Natural killer cell (primary cell): ENCODE measurements at regions not wholly inside any gene's neighbourhood (a gene's known extent, or its start where the extent isn't known, plus 50 kb on each side); places are given as distances from the start of the nearest gene placed in this dataset.

ENCODE experiments used
- ATAC-seq, 3 donors: fragments of 150-1000 bp in 2 of 3; fragments of 200-7000 bp in 1 of 3; cut with Tn5 transposase; 1 replicate in 1 of 3; 2 replicates in 2 of 3; pipeline ENCODE4 v1.10.0; 2021; ENCODE audit warnings: mild to moderate bottlenecking in 2 of 3, moderate library complexity in 2 of 3
- DNase-seq, 2 donors: peaks; one replicate each; pipeline versions ENCODE4 v3.0.0 to v3.0.0-alpha.2; 2013 to 2021; ENCODE audit warnings: mixed read lengths in 1 of 2
- H3K27ac ChIP-seq: one replicate; pipeline ENCODE4 v1.5.1; 2013; ENCODE audit warnings: mild to moderate bottlenecking, low read length
- H3K27me3 ChIP-seq: one replicate; pipeline ENCODE4 v1.6.1; 2013; ENCODE audit warnings: low read length; ENCODE audit not compliant: control insufficient read depth, insufficient read depth
- H3K36me3 ChIP-seq: one replicate; pipeline ENCODE4 v1.6.1; 2013; ENCODE audit warnings: low read length; ENCODE audit not compliant: control insufficient read depth, insufficient read depth
- H3K4me1 ChIP-seq: one replicate; pipeline ENCODE4 v1.6.1; 2013; ENCODE audit warnings: low read length; ENCODE audit not compliant: control insufficient read depth, insufficient read depth
- H3K4me3 ChIP-seq: one replicate; pipeline ENCODE4 v1.5.1; 2013; ENCODE audit warnings: low read length
- H3K9me3 ChIP-seq: one replicate; pipeline ENCODE4 v1.6.1; 2013; ENCODE audit warnings: low read length; ENCODE audit not compliant: control insufficient read depth, insufficient read depth
- H3K27ac Mint-ChIP-seq, 2 donors: one replicate each; pipeline ENCODE4 v1.8.0; 2022; ENCODE audit warnings: mild to moderate bottlenecking in 2 of 2, mixed read lengths in 2 of 2, moderate library complexity in 1 of 2
- H3K27me3 Mint-ChIP-seq, 2 donors: one replicate each; pipeline ENCODE4 v1.8.0; 2022; ENCODE audit warnings: low read depth in 2 of 2, mixed read lengths in 2 of 2
- H3K36me3 Mint-ChIP-seq: one replicate; pipeline ENCODE4 v1.8.0; 2022; ENCODE audit warnings: mixed read lengths
- H3K4me1 Mint-ChIP-seq, 2 donors: one replicate each; pipeline ENCODE4 v1.8.0; 2022; ENCODE audit warnings: mixed read lengths in 2 of 2
- H3K4me3 Mint-ChIP-seq: one replicate; pipeline ENCODE4 v1.8.0; 2022; ENCODE audit warnings: mild to moderate bottlenecking, moderate library complexity, mixed read lengths
- H3K9me3 Mint-ChIP-seq, 2 donors: one replicate each; pipeline ENCODE4 v1.8.0; 2022; ENCODE audit warnings: mixed read lengths in 2 of 2
- CTCF ChIP-seq: fragments of 200-600 bp; IDR thresholded peaks from one replicate; pipeline ENCODE4 v1.8.0; 2022; ENCODE audit warnings: antibody characterized with exemption
- WGBS: methylation state at CpG from one replicate; pipeline ENCODE4 v1.1.7; 2013; ENCODE audit warnings: missing lambda C conversion rate; ENCODE audit not compliant: insufficient coverage; 5-methylcytosine and 5-hydroxymethylcytosine counted together
- intact Hi-C: fragments of 100-400 bp; cut with micrococcal nuclease; formaldehyde crosslinking; loops from one replicate; pipeline ENCODE4 v1.14.2; 2022

DNA sequence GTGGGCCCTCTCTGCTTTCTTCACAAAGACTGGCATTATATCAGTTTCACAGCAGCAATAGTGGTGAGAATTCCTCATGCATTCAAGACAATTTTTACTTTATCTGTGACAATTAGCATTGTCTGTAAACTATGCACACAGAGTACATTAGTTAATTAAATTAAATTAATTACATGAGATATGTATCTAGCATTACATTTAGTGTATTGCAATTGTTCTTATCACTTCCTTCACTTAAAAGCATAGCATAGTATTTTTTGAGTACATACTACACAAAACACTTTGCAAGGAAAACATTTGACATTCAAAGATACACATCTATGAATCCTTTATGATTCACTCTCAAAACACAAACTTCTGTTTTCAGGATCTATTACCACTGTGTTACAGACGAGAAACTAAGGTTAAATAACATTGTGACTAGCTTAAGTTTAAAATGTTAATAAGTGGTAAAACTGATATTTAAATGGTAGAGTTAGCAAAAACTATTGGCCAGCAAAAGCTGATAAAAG, 1542.6 kb downstream of the PLA2G4A start:
- H3K4me1 Mint-ChIP-seq, result no peaks in the 10 kb centered on the region
- Histone ChIP-seq H3K27me3 (no peaks in the 10 kb centered on the region), H3K9me3 (no peaks in the 10 kb centered on the region), H3K36me3 (no peaks in the 10 kb centered on the region), H3K4me3 (no peak overlapping the region), H3K4me1 (no peaks in the 10 kb centered on the region), H3K27ac (no peak overlapping the region)
- H3K27ac Mint-ChIP-seq, result no peak overlapping the region
- intact Hi-C loops, result no loop called here
- WGBS, result 100% methylated on average over 1 of the region's 1 CpG
- H3K4me3 Mint-ChIP-seq, result no peak overlapping the region
- TF ChIP-seq CTCF, result no peak
- no peaks in the 10 kb centered on the region for H3K36me3 Mint-ChIP-seq
- H3K9me3 Mint-ChIP-seq, result peaks cover 10 to 12% of the 10 kb centered on the region in 2 donors
- DNase-seq, result no peak
- ATAC-seq, result no peak
- no peaks in the 10 kb centered on the region for H3K27me3 Mint-ChIP-seq

DNA sequence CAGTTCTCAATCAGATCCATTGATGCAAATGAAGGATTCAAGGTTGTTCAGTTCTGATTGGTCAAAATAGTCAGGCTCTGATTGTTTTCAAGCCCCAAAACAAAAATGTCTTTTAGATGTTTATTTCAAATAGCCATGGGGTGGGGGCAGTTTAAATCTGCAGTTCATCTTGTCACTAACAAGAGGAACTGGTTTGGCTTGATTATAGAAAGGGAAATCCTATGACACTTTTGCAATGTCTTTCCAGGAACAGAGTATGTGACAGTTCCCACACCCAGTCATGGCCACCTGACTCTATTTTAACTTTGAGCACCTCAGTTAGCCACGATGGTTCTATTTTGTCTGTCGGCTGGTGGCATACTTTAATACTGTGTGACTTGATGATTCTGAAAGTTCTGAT, 1544.1 kb downstream of the PLA2G4A start:
- 83% methylated on average over 2 of the region's 2 CpGs for WGBS
- no peaks in the 10 kb centered on the region for H3K4me1 Mint-ChIP-seq
- no peak for TF ChIP-seq CTCF
- H3K27me3 Mint-ChIP-seq, result no peaks in the 10 kb centered on the region
- H3K4me3 Mint-ChIP-seq, result no peak overlapping the region
- H3K27me3 ChIP-seq, result no peaks in the 10 kb centered on the region
- ATAC-seq (no peak), DNase-seq (no peak)
- no peaks in the 10 kb centered on the region for H3K9me3 ChIP-seq
- no peak overlapping the region for H3K4me3 ChIP-seq
- intact Hi-C loops, result no loop called here
- H3K4me1 ChIP-seq, result no peaks in the 10 kb centered on the region
- no peaks in the 10 kb centered on the region for H3K36me3 Mint-ChIP-seq
- no peaks in the 10 kb centered on the region for H3K36me3 ChIP-seq
- H3K27ac Mint-ChIP-seq, result no peak overlapping the region
- no peak overlapping the region for H3K27ac ChIP-seq
- H3K9me3 Mint-ChIP-seq, result peaks cover 6 to 16% of the 10 kb centered on the region in 2 donors

DNA sequence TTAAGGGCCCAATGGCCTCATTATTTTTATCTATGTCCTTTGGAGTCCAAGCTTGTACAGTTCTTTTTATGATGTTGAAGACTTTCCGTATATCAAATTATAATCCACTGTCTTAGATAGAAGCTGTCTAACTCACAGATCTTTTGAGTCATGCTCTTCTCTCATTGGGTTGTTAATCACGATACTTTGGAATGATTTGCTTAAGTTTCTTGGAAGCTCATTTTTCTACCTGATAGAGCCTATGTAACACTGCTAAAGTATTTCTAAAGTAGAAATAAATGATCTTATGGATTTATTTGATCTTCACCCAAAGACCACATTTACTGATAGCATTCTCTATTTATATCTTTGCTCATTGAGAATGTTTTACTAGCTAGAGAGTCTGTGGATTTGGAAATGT, 1554.1 kb downstream of the PLA2G4A start:
- H3K9me3 Mint-ChIP-seq, result peaks cover 4 to 18% of the 10 kb centered on the region in 2 donors
- Histone ChIP-seq H3K4me1 (no peaks in the 10 kb centered on the region), H3K36me3 (no peaks in the 10 kb centered on the region), H3K4me3 (no peak overlapping the region), H3K9me3 (no peaks in the 10 kb centered on the region), H3K27me3 (no peaks in the 10 kb centered on the region), H3K27ac (no peak overlapping the region)
- ATAC-seq (no peak), DNase-seq (no peak)
- H3K36me3 Mint-ChIP-seq, result peaks cover 9% of the 10 kb centered on the region
- no peaks in the 10 kb centered on the region for H3K4me1 Mint-ChIP-seq
- no peak overlapping the region for H3K27ac Mint-ChIP-seq
- H3K4me3 Mint-ChIP-seq, result no peak overlapping the region
- H3K27me3 Mint-ChIP-seq, result no peaks in the 10 kb centered on the region
- no CpG with 5 or more reads among the region's 2 CpGs for WGBS
- TF ChIP-seq CTCF, result no peak
- intact Hi-C loops, result no loop called here

DNA sequence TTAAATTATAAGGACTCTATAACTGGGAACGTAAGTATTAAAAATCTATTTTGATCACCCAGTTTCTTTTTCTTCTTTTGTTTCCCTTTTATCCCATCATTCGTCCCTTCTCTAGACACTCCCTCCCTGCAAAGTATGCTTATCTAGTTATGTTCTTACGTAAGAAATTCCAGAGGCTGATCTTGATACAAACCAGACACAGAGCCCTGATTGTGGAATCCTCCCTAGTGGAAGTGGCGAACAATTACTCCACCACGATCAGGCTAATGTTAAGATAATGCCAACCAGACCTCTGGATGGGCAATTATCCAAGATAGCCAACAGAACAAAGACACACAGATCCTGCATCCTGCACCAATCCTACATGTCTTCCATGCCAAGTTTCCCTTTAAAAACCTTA, 1557.4 kb downstream of the PLA2G4A start:
- H3K36me3 Mint-ChIP-seq, result no peaks in the 10 kb centered on the region
- no peaks in the 10 kb centered on the region for H3K27me3 ChIP-seq
- no peaks in the 10 kb centered on the region for H3K27me3 Mint-ChIP-seq
- no peaks in the 10 kb centered on the region for H3K36me3 ChIP-seq
- no peak overlapping the region for H3K27ac Mint-ChIP-seq
- H3K4me3 ChIP-seq, result no peak overlapping the region
- intact Hi-C loops, result no loop called here
- no peak for TF ChIP-seq CTCF
- no peaks in the 10 kb centered on the region for H3K4me1 Mint-ChIP-seq
- no peaks in the 10 kb centered on the region for H3K9me3 ChIP-seq
- H3K4me1 ChIP-seq, result no peaks in the 10 kb centered on the region
- H3K9me3 Mint-ChIP-seq, result peaks cover 7 to 8% of the 10 kb centered on the region in 2 donors
- DNase-seq (no peak), ATAC-seq (no peak)
- no peak overlapping the region for H3K4me3 Mint-ChIP-seq
- 90% methylated on average over 5 of the region's 5 CpGs for WGBS
- H3K27ac ChIP-seq, result no peak overlapping the region
